SK-N-SH (cell line): ENCODE measurements at regions not wholly inside any gene's neighbourhood (a gene's known extent, or its start where the extent isn't known, plus 50 kb on each side); places are given as distances from the start of the nearest gene placed in this dataset.

Experiments used
- CTCF ChIA-PET: fragments of 300-600, 350-600 bp; formaldehyde crosslinking; extraction: SDS; loops from one replicate; lab custom pipeline; 2021; lab: Yijun Ruan, JAX
- POLR2A ChIA-PET: fragments of 350-600 bp; sonication (Branson Sonifier 250); formaldehyde crosslinking; extraction: SDS; loops from one replicate; lab custom pipeline; 2020; ENCODE audit warnings: antibody characterized with exemption, inconsistent platforms; lab: Yijun Ruan, JAX
- DNase-seq: peaks from one replicate; pipeline ENCODE4 v3.0.0; 2012
- H2AFZ ChIP-seq: fragments of 200-600 bp; sonication (generic); 2 replicates; pipeline ENCODE4 v1.8.1; 2016; ENCODE audit warnings: antibody characterized with exemption, mild to moderate bottlenecking, low read depth
- H3F3A ChIP-seq: fragments of 200-600 bp; sonication (generic); replicated peaks from 2 replicates; pipeline ENCODE3; 2016; ENCODE audit warnings: antibody characterized with exemption, mild to moderate bottlenecking; ENCODE audit not compliant: insufficient read depth
- H3K27ac ChIP-seq, 2 experiments: fragments of 200-500 bp in 1 of 2; fragments of 200-600 bp in 1 of 2; sonication (Bioruptor generic) in 1 of 2; sonication (generic), shearing (Covaris generic) in 1 of 2; 2 replicates each; pipeline versions ENCODE4 v1.5.1 to v1.6.1; 2014 to 2016; ENCODE audit warnings: low read depth in 2 of 2, inconsistent platforms in 1 of 2, low read length in 1 of 2, mild to moderate bottlenecking in 1 of 2, mixed read lengths in 1 of 2
- H3K27me3 ChIP-seq: fragments of 200-600 bp; sonication (generic), shearing (Covaris generic); 2 replicates; pipeline ENCODE4 v1.6.1; 2016; ENCODE audit warnings: mixed run types; ENCODE audit not compliant: insufficient read depth
- H3K36me3 ChIP-seq, 2 experiments: fragments of 200-500 bp in 1 of 2; fragments of 200-600 bp in 1 of 2; sonication (Bioruptor generic) in 1 of 2; sonication (generic) in 1 of 2; replicated peaks in 1 of 2; 2 replicates each; pipeline versions ENCODE3 to v1.5.1; 2014 to 2016; ENCODE audit warnings: low read length in 1 of 2, mild to moderate bottlenecking in 1 of 2; ENCODE audit not compliant: insufficient read depth in 2 of 2, control insufficient read depth in 1 of 2
- H3K4me1 ChIP-seq, 2 experiments: fragments of 200-500 bp in 1 of 2; fragments of 200-600 bp in 1 of 2; sonication (Bioruptor generic) in 1 of 2; sonication (generic), shearing (Covaris generic) in 1 of 2; 2 replicates each; pipeline versions ENCODE4 v1.5.1 to v1.6.1; 2014 to 2016; ENCODE audit warnings: low read depth in 1 of 2, low read length in 1 of 2, mixed run types in 1 of 2; ENCODE audit not compliant: insufficient read depth in 2 of 2, control insufficient read depth in 1 of 2
- H3K4me2 ChIP-seq: fragments of 200-600 bp; sonication (generic), shearing (Covaris generic); 2 replicates; pipeline ENCODE4 v1.6.1; 2017; ENCODE audit warnings: mixed run types
- H3K4me3 ChIP-seq, 2 experiments: fragments of 200-500 bp in 1 of 2; fragments of 200-600 bp in 1 of 2; sonication (Bioruptor generic) in 1 of 2; sonication (generic), shearing (Covaris generic) in 1 of 2; 2 replicates each; pipeline versions ENCODE4 v1.5.1 to v1.8.1; 2014 to 2016; ENCODE audit warnings: low read depth in 2 of 2, inconsistent platforms in 1 of 2, low read length in 1 of 2, mild to moderate bottlenecking in 1 of 2, mixed read lengths in 1 of 2, moderate library complexity in 1 of 2
- H3K79me2 ChIP-seq: fragments of 200-600 bp; sonication (generic); 2 replicates; pipeline ENCODE4 v1.8.1; 2017; ENCODE audit warnings: mild to moderate bottlenecking; ENCODE audit not compliant: insufficient read depth
- H3K9ac ChIP-seq: fragments of 200-600 bp; sonication (generic); 2 replicates; pipeline ENCODE4 v1.6.1; 2017; ENCODE audit warnings: mixed run types
- H3K9me2 ChIP-seq: fragments of 200-600 bp; sonication (generic); 2 replicates; pipeline ENCODE4 v1.6.1; 2017; ENCODE audit warnings: mixed run types
- H3K9me3 ChIP-seq: fragments of 200-600 bp; sonication (generic); 2 replicates; pipeline ENCODE4 v1.6.1; 2017; ENCODE audit warnings: mixed run types, mild to moderate bottlenecking, moderate library complexity
- H4K20me1 ChIP-seq: fragments of 200-600 bp; sonication (generic); 2 replicates; pipeline ENCODE4 v1.6.1; 2017; ENCODE audit warnings: mild to moderate bottlenecking, mixed run types; ENCODE audit not compliant: insufficient read depth
- ELF1 ChIP-seq: IDR thresholded peaks from 2 replicates; pipeline ENCODE4 v1.4.0; 2012
- EP300 ChIP-seq, 2 experiments: IDR thresholded peaks; 2 replicates each; pipeline versions ENCODE4 v1.4.0 to v1.6.1; 2012; ENCODE audit warnings: borderline replicate concordance in 1 of 2, low read depth in 1 of 2, low read length in 1 of 2
- EZH2phosphoT487 ChIP-seq: fragments of 200-600 bp; sonication (generic); IDR thresholded peaks from 2 replicates; pipeline ENCODE4 v1.6.1; 2017; ENCODE audit warnings: low read depth, mixed run types, mild to moderate bottlenecking, antibody characterized with exemption, moderate library complexity, borderline replicate concordance
- GATA2 ChIP-seq: sonication (generic); formaldehyde crosslinking; IDR thresholded peaks from 2 replicates; pipeline ENCODE4 v1.5.0; 2020; ENCODE audit warnings: mild to moderate bottlenecking, missing genetic modification reagents
- POLR2AphosphoS5 ChIP-seq: IDR thresholded peaks from 2 replicates; pipeline ENCODE4 v1.6.1; 2012; ENCODE audit warnings: low read depth, low read length
- RAD21 ChIP-seq: IDR thresholded peaks from 2 replicates; pipeline ENCODE4 v1.6.1; 2012; ENCODE audit warnings: mild to moderate bottlenecking, low read length
- SIN3A ChIP-seq: IDR thresholded peaks from 2 replicates; pipeline ENCODE4 v1.6.1; 2012; ENCODE audit warnings: low read depth, mild to moderate bottlenecking, low read length, moderate library complexity, borderline replicate concordance
- TCF12 ChIP-seq: IDR thresholded peaks from 2 replicates; pipeline ENCODE4 v1.4.0; 2012
- YY1 ChIP-seq: IDR thresholded peaks from 2 replicates; pipeline ENCODE4 v1.4.0; 2012; ENCODE audit warnings: low read depth, mild to moderate bottlenecking
- WGBS: methylation state at CpG from one replicate; pipeline ENCODE4 v1.1.6; 2017; ENCODE audit warnings: low lambda C conversion rate; 5-methylcytosine and 5-hydroxymethylcytosine counted together
- TF ChIP-seq, protein P1 (sequence below): IDR thresholded peaks from 2 replicates; pipeline ENCODE4; 2012
- TF ChIP-seq, protein P2 (sequence below): IDR thresholded peaks from 2 replicates; pipeline ENCODE4 v1.4.0; 2012; ENCODE audit warnings: low read depth
- TF ChIP-seq, protein P3 (sequence below): fragments of 150-350 bp; IDR thresholded peaks from 2 replicates; pipeline ENCODE4 v1.6.1; 2016; ENCODE audit warnings: mild to moderate bottlenecking, low read depth, low read length

DNA sequence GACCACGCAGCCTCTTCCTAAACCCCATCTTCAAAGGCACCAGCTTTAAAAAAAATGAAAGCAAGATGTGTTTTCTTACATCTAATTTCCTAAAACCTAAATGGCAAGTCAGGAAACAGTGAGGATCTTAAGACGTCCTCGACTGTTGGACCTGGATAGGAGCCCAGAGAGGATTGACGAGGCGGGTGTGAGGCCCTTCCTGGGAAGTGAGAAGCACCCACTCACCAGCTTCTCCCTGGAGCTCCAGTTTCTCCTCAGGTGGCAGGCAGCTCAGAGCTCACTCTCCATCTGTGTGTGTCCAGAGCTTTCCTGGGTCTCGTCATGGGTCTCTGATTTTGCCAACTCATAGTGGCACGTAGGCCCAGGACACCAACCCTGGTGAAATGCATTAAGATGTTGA, 614.0 kb upstream of the AUTS2 start (continued):
- TF ChIP-seq, protein P1, sequence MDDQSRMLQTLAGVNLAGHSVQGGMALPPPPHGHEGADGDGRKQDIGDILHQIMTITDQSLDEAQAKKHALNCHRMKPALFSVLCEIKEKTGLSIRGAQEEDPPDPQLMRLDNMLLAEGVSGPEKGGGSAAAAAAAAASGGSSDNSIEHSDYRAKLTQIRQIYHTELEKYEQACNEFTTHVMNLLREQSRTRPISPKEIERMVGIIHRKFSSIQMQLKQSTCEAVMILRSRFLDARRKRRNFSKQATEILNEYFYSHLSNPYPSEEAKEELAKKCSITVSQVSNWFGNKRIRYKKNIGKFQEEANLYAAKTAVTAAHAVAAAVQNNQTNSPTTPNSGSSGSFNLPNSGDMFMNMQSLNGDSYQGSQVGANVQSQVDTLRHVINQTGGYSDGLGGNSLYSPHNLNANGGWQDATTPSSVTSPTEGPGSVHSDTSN: no peak
- TF ChIP-seq EP300 (IDR thresholded peaks at IDR 0.05; ENCODE audit: borderline replicate concordance in 1 of 2, low read depth in 1 of 2, low read length in 1 of 2) (no peak), RAD21 (no peak), GATA2 (CRISPR knock-in tag) (no peak), YY1 (no peak), EZH2phosphoT487 (no peak), ELF1 (no peak), POLR2AphosphoS5 (no peak), TCF12 (no peak), SIN3A (no peak)
- TF ChIP-seq, protein P2, sequence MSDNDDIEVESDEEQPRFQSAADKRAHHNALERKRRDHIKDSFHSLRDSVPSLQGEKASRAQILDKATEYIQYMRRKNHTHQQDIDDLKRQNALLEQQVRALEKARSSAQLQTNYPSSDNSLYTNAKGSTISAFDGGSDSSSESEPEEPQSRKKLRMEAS: no peak
- TF ChIP-seq, protein P3, sequence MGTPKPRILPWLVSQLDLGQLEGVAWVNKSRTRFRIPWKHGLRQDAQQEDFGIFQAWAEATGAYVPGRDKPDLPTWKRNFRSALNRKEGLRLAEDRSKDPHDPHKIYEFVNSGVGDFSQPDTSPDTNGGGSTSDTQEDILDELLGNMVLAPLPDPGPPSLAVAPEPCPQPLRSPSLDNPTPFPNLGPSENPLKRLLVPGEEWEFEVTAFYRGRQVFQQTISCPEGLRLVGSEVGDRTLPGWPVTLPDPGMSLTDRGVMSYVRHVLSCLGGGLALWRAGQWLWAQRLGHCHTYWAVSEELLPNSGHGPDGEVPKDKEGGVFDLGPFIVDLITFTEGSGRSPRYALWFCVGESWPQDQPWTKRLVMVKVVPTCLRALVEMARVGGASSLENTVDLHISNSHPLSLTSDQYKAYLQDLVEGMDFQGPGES: no peak
- TF ChIP-seq, all 33 proteins: peak for 0

DNA sequence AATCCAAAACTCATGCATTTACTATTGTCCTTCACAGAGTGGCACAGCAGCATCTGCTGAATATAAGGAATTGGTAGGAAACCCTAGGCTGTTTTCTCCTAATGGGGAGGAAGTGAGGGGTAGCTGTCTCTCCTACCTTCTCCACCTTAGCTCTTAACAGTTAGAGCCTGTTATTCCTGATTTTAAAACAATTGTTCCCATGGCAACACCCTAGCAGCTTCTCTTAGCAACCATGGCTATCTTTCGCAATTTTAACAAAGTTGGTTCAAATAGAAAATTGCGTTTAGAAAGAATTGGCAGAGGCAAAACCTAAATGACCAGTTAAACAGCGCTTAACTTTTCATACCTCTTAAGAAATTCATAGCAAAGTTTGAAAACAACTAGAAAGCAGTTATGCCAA, 603.4 kb upstream of the AUTS2 start:
- POLR2A ChIA-PET: no interaction called here
- WGBS: 65% methylated on average over 3 of the region's 3 CpGs

More for the DNA sequence above, 603.4 kb upstream of the AUTS2 start:
- H3K4me2 ChIP-seq: no peak overlapping the region
- no peak overlapping the region for H3K27ac ChIP-seq
- no peaks in the 10 kb centered on the region for H3K36me3 ChIP-seq
- no peak overlapping the region for H2AFZ ChIP-seq
- no peak overlapping the region for H3K4me3 ChIP-seq
- no peaks in the 10 kb centered on the region for H3K4me1 ChIP-seq
- H3K9ac ChIP-seq: no peak overlapping the region
- H3K79me2 ChIP-seq: no peaks in the 10 kb centered on the region
- CTCF ChIA-PET: interaction anchor here (1.5 kb wide), 1 partner anchor 13 kb away, joined by 6 read pairs; no protein-coding TSS in a partner anchor
- no peaks in the 10 kb centered on the region for H4K20me1 ChIP-seq
- no peak for DNase-seq
- TF ChIP-seq, protein P3: no peak
- no peaks in the 10 kb centered on the region for H3F3A ChIP-seq
- no peaks in the 10 kb centered on the region for H3K9me2 ChIP-seq
- no peaks in the 10 kb centered on the region for H3K9me3 ChIP-seq
- H3K27me3 ChIP-seq: no peaks in the 10 kb centered on the region
